GM19238 (cell line): ENCODE measurements at regions not wholly inside any gene's neighbourhood (a gene's known extent, or its start where the extent isn't known, plus 50 kb on each side); places are given as distances from the start of the nearest gene placed in this dataset.
A peak's percentile ranks its signal among the peaks of the same experiment; 100 is the strongest.
"Not testable (repeated sequence)": the region's sequence is repeated elsewhere in the genome, so short reads cannot be mapped to it uniquely, and the experiment has no call there.

Experiments used
- DNase-seq: peaks from one replicate; pipeline ENCODE4 v3.0.0; 2011; ENCODE audit warnings: low spot score; ENCODE audit not compliant: insufficient read length

DNA sequence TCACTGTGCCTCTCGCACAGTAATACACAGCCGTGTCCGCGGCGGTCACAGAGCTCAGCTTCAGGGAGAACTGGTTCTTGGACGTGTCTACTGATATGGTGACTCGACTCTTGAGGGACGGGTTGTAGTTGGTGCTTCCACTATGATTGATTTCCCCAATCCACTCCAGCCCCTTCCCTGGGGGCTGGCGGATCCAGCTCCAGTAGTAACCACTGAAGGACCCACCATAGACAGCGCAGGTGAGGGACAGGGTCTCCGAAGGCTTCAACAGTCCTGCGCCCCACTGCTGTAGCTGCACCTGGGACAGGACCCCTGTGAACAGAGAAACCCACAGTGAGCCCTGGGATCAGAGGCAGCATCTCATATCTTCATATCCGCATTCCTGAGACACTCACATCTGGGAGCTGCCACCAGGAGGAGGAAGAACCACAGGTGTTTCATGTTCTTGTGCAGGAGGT lies 847.3 kb downstream of the TMEM121 start:
- DNase-seq, result not testable (repeated sequence)

DNA sequence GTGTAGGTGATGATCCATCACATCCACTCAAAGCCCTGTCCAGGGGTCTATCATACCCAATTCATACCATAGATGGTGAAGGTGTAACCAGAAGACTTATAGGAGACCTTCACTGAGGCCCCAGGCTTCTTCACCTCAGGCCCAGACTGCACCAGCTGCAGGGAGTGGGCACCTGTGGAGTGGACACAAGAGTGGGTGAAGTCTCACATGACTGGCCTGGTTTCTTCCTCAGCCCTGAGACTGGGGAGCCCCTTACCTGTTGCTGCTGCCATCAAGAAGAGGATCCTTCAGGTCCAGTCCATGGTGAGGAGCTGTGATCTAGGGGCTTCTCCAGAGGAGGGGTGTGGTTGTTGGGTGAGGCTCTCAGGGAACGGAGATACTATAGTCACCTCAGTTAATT lies 851.0 kb downstream of the TMEM121 start:
- no peak for DNase-seq

DNA sequence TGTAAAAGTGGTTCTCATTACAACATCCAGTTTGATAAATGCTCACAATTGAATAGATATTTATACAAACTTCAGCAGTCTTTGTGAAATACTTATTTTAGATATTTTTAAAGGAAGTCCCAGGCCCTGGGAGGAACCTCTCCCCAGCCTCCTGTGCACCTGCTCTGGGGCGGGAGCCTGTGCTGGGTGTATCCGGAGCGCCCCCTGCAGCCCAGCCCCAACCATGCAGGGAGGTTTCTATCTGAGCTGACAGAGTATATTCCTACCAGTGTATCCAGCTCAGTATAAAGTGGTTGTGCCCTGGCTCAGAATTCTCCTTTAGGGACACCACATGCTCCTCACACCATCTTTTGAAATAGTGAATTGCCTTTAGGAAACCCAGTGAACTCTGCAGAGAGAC lies 851.8 kb downstream of the TMEM121 start:
- no peak for DNase-seq

DNA sequence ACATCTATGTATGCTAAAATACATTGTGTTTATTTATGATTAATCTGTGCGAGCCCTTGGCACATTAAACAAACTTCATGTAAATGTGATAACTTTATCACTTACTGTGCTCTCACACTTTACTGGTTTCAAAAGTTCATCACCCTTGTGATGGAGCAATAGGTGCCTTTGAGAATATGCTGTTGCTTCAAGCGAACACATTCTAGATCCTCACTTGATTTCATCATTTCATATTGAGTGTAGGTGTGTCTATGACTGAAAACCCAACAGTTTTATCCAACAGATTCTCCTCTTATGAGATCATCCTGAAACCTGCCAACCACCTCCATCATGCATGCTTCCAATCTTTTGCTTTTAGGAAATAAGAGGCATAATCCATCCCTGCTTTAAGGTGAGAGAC lies 854.4 kb downstream of the TMEM121 start:
- DNase-seq, result no peak

DNA sequence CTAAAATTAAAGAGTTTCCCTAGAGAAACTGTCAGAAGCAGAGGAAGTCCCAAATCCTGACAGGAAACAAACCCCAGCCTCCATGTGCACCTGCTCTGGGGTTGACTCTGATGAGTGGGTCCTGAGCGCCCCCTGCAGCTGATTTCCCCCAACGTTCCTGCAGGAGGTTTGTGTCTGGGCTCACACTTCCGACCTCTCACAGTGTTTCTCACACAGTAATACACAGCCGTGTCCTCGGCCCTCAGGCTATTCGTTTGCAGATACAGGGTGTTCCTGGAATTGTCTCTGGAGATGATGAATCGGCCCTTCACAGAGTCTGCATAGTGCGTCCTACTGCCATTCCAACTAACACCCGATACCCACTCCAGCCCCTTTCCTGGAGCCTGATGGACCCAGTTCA lies 862.8 kb downstream of the TMEM121 start:
- not testable (repeated sequence) for DNase-seq

DNA sequence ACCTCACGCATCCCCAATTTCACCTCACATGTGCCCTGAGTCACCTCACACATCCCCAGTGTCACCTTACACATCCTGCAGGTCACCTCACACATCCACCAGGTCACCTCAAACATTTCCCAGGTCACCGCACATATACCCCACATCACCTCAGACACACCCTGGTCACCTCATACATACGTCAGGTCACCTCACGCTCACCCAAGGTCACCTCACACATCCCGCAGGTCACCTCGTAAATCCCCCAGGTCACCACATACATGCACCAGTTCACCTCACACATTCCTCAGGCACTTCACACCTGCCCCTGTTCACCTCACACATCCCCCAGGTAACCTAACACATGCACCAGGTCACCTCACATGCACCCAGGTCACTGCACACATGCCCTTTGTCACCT lies 864.0 kb downstream of the TMEM121 start:
- no peak for DNase-seq

DNA sequence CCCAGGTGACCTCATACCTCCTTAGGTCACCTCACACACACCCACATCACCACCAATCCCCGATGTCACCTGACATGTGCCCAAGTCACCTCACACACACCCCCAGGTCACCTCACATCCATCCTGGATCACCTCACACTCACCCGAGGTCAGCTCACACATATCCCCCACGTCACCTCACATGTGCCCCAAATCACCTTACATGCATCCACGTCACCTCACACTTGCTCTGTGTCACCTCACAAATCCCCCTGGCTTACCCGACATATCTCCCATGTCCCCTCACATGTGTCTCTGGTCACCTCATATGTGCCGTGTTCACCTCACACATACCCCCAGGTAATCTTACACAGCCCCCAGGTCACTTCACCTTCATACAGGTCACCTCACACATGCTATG lies 864.6 kb downstream of the TMEM121 start:
- DNase-seq, result no peak

DNA sequence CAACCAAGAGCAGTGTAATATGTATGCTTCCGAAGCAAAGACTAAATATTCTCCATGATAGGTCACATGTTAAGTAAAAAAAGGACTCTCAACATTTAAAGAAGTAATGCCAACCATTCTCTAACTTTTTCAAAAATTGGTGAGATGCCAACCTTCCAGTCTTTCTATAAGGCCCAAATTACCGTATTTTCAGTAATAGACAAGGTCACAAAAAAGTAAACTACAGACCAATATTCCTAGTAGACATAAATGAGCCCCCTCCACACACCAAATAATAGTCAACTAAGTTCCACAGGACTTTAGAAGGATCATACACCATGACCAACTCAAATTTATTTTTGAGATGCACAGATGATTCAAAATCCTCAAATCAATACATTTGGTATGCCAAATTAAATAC lies 867.4 kb downstream of the TMEM121 start:
- no peak for DNase-seq

DNA sequence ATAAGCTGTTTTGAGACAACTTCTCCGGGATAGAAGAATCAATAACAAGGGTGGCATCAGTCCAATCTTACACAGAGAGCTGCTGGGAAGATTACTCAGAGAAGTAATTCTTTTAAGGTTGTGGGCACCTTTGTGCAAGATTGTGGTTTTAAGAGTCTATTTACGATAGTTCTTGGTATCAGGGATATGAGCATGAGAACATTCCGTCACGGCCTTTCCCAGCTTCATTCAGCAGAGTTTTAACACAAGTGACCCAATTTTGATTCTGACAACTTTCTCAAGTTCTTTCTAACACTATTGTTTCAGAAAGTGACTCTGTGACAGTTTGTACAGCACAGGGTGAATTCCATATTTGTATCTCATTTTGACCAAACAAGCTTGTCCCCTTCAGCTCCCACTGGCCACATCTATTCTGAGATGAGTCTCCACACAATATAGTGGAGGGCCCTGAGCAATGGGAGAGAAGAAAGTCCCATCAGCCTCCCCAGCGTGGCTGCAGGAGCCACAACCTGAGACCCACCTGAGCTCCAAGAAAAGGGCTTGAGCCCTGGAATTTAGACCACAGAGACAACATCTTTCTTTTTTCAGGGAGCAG lies 869.2 kb downstream of the TMEM121 start:
- no peak for DNase-seq

DNA sequence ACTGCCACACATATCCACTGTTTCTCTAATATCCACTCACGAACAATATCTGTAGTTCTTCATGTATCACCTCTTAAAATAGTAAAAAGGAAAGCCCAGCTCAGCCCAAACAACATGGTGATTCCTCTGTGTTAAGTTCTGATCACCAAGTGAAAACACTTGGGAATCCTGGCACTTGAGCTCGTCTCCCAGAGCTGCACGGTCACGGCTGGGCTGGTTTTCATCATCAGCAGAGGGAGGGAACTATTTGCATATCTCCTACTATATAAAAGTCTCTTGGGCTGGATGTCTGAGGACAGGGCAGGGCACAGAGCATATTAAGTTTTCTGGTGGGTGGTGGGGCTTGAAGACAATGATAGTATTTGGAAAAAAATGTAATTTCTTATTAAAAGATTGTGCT lies 870.6 kb downstream of the TMEM121 start:
- DNase-seq, result no peak

DNA sequence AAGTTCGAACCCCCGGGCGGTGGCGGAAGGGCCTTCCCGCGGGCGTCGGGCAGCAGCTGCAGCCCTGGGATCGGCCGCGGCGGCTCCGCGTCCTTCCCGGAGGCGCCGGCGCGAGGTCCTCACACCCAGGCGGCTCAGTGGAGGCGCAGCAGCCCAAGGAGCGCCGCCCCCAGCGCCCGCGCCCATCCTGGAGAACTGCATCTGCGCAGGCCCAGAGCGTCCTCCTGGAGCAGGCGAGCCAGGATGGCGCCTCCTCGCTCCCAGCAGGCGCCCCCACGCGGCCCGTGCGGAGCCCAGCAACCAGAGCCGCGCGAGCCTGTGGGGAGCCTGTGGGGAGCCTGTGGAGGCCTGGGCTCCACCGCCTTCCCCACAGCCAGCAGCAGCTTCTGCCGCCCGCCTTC lies 872.5 kb downstream of the TMEM121 start:
- DNase-seq, result not testable (repeated sequence)

DNA sequence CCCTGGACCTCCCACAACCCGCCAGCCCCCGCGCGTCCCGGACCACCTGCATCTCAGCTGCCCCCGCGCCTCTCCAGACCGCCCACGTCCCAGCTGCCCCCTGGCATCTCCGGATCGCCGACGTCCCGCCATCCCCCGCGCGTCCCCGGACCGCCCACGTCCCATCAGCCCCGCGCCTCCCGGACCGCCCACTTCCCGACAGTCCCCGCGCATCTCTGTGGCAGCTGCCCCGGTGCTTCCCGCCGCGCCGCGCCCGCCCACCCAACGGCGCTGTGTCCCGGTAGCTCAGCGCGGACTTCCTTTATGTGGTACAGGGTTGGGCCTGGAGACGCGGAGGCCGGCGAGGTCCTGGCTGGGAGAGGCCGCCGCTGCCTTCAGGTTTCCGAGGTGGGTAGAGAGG lies 874.9 kb downstream of the TMEM121 start:
- not testable (repeated sequence) for DNase-seq

DNA sequence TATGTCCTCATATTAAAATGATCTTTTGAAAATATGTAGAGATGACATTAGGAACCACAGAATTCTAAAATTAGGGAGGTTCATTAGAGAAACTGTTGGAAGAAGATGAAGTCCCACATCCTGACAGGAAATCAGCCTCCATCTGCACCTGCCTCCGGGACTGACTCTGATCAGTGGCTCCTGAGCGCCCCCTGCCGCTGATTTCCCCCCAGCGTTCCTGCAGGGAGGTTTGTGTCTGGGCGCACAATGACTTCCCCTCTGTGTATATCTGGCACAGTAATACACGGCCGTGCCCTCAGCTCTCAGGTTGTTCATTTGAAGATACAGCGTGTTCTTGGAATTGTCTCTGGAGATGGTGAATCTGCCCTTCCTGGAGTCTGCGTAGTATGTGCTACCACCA lies 883.8 kb downstream of the TMEM121 start:
- DNase-seq, result not testable (repeated sequence)

DNA sequence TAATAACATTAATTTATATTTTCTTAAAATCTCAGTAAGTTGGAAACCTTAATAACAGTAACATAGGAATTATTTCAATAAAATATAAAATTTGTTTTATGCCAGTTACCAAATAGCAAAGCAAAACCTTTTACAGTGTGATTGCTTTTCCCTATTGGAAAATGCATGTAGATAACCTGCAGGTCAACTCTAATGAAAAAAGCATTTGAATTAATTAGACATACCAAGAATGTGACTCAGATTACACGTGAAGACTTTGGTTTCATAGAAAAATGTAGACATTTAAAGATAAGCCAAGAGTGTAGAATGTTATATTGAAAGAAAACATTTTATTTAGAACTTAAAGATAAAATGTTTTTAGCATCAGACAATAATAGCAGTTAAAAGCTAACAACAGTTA lies 888.1 kb downstream of the TMEM121 start:
- no peak for DNase-seq

DNA sequence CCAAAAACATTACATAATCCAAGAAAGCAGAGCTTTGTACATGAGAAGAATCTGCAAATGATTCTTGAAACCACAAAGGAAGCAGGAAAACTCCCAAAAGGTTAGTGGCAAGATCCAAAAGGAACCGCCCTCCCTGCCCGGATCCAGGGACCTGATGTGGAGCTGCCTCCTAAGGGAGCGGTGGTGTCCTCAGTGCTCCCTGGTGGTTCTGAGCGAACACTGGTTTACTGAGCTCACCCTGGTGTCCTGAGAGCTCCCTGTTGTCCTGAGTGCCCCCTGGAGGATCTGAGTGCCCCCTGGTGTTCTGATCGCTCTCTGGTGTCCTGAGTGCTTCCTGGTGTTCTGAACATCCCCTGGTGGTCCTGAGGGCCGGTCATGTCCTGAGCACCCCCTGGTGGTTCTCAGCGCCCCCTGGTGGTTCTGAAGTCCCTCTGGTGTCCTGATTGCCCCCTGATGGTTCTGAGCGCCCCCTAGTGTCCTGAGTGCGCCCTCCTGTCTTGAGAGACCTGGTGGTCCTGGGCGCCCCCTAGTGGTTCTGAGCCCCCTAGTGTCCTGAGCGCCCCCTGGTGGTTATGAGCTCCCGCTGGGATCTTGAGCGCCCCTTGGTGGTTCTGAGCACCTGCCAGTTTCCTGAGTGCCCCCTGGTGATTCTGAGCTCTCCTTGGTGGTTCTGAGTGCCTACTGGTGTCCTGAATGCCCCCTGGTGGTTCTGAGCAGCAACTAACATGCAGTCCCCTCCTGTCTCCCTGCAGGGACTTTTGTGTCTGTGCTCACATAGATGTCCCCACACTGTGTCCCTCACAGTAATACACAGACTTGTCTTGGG lies 891.1 kb downstream of the TMEM121 start:
- peak; percentile 48 for DNase-seq

DNA sequence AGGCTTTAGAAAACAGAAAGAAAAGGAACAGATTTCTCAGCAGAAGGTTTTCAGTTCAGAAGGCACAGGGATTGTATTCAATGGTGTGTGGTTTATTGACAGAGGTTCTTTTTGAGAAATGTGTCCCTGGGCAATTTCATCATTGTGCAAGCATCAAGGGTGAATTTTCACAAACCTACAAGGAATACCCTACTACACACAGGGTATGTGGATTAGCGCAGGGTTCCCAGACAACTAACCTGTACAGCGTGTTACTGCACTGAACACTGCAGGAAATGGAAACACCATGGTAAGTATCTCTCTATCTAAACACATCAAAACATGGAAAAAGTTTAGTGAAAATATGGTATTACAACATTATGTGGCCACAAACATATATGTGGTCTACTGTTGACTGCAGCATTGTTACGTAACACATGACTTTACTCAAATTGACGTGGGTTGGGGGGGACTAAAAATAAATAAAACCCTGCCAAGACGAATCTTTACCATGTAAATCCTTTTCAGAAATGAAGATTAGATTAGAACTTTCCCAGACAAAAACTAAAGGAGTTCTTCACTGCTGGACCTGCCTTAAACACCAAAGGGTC lies 893.1 kb downstream of the TMEM121 start:
- no peak for DNase-seq

DNA sequence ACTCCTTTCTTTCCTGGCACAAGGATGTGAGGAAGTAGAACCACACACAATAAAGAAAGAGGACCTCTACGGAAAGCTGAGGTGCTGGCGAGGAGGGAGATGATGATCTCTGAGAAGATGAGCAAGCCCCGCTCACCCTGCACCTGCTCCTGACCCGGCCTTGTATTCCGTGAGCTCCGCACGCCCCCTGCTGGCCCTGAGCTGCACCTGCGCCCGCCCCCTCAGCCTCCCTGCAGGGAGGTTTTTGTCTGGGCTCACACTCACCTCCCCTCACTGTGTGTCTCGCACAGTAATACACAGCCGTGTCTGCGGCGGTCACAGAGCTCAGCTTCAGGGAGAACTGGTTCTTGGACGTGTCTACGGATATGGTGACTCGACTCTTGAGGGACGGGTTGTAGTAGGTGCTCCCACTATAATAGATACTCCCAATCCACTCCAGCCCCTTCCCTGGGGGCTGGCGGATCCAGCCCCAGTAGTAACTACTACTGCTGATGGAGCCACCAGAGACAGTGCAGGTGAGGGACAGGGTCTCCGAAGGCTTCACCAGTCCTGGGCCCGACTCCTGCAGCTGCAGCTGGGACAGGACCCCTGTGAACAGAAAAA lies 895.1 kb downstream of the TMEM121 start:
- peak; percentile 6 for DNase-seq

DNA sequence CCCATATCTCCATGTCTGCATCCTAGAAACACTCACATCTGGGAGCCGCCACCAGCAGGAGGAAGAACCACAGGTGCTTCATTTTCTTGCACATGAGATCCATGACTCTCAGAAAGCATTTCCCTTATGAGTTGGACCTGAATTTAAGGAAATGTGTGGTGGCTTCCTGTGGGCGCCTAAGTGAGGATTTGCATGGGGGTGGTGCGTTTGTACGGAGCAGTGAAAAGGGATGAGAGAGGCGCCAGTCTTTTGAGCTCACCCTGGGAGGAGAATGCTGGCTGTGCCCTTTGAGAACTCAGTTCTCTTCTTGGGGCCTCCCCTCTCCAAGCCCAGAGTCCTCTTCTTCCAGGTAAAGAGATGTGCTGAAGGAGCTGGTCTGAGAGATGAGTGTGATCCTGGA lies 895.7 kb downstream of the TMEM121 start:
- DNase-seq, result no peak

DNA sequence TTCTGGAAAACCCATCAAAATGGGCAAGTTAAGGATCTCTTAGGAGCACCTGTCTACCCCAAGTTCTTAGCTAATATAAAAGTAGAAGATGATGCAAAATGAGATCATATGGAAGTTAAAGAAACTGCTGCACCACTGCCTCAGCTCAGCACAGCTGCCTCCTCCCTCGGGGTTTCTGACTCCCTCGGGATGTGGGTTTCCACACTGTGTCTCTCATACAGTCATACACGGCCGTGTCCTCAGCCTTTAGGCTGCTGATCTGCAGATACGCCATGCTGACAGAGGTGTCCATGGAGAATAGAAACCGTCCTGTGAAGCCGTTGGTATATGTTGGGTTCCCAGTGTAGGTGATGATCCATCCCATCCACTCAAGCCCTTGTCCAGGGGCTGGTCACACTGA lies 898.8 kb downstream of the TMEM121 start:
- DNase-seq, result not testable (repeated sequence)

DNA sequence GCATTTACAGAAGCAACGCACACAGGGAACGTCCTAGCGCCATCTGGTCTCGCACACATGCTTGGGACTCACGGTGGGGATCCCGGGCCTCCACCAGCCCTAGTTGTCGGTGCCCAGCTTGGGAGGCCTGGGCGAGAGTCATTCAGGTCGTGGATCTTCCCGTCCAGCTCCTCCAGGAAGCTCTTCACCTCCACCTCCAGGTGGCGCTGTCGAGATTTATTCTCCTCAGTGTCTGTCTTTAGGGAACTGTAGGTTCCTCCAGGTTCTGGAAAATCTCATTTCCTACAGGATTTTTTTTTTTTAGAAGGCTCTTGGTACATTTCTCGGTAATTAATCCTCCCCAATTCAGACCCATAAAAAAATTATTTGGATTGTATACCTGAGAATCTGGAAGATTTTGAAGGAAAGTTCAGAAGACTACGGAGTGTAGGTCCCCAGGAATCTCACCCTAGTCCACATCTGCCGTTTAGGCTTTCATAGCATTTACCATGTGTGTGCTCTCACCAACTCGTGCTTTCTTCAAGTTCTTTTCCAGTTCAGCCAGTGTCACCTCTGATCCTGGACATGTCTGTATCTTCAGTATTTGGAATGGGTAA lies 910.0 kb downstream of the TMEM121 start:
- DNase-seq, result peak; percentile 11

DNA sequence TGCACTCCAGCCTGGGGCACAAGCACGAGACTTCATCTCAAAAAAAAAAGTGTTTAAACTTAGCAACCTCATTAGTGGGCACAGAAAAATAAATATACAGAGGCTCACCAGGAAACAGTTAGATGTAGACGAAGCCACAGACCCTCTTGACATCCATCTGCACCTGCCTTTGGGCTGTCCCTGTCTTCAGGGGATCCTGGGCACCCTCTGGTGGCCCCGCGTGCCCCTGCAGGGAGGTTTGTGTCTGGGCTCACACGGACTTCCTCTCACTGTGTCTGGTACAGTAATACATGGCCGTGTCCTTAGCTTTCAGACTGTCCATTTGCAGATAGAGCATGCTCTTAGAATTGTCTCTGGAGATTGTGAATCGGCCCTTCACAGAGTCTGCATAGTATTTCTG lies 916.5 kb downstream of the TMEM121 start:
- DNase-seq, result peak; percentile 6

DNA sequence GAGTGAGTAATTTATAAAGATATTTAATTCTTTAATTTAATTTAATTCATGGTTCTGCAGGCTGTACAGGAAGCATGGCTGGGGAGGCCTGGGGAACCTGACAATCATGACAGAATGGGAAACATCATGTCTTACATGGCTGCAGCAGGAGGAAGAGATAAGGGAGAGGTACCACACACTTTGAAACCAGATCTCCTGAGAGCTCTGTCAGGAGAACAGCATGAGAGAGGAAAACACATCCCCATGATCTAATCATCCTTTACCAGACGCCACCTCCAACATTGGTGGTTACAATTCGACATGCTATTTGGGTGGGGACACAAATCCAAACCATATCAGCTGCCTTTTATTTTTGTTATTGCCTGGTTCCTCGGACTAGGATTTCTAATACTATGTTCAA lies 928.6 kb downstream of the TMEM121 start:
- DNase-seq, result no peak
